Lower leg skin (tissue), 4 donors: ENCODE measurements at regions not wholly inside any gene's neighbourhood (a gene's known extent, or its start where the extent isn't known, plus 50 kb on each side); places are given as distances from the start of the nearest gene placed in this dataset.

Experiments used
- DNase-seq, 2 donors: peaks; one replicate each; pipeline ENCODE4 v3.0.0-alpha.2; 2019; ENCODE audit warnings: low spot score in 2 of 2
- H3K4me3 ChIP-seq: fragments of 200-600 bp; sonication (generic); 2 replicates; pipeline ENCODE4 v1.5.1; 2017; ENCODE audit warnings: mild to moderate bottlenecking, low read depth; ENCODE audit not compliant: poor library complexity, severe bottlenecking
- POLR2A ChIP-seq, 2 donors: fragments of 450-650 bp; IDR thresholded peaks; one replicate each; pipeline ENCODE4 v1.6.1; 2016 to 2017; ENCODE audit warnings: antibody characterized with exemption in 2 of 2, mild to moderate bottlenecking in 1 of 2, moderate library complexity in 1 of 2
- WGBS, 2 donors: methylation state at CpG; one replicate each; pipeline ENCODE4 v1.1.5; 2018; 5-methylcytosine and 5-hydroxymethylcytosine counted together
- intact Hi-C: fragments of 100-400 bp; cut with DNase I; formaldehyde crosslinking; loops from one replicate; pipeline ENCODE4 v1.15.0; 2023; ENCODE audit warnings: low total_unique reads
- TF ChIP-seq, protein P1 (sequence below), 3 donors: fragments of 450-650 bp; IDR thresholded peaks; one replicate each; pipeline ENCODE4 v1.5.1; 2016; ENCODE audit warnings: antibody characterized with exemption in 3 of 3, mild to moderate bottlenecking in 3 of 3, moderate library complexity in 2 of 3

- H3K4me3 ChIP-seq, result no peak overlapping the region
- intact Hi-C loops, result no loop called here
- 60 to 78% methylated on average over 6 of the region's 6 CpGs for WGBS, 2 donors
- TF ChIP-seq, protein P1, sequence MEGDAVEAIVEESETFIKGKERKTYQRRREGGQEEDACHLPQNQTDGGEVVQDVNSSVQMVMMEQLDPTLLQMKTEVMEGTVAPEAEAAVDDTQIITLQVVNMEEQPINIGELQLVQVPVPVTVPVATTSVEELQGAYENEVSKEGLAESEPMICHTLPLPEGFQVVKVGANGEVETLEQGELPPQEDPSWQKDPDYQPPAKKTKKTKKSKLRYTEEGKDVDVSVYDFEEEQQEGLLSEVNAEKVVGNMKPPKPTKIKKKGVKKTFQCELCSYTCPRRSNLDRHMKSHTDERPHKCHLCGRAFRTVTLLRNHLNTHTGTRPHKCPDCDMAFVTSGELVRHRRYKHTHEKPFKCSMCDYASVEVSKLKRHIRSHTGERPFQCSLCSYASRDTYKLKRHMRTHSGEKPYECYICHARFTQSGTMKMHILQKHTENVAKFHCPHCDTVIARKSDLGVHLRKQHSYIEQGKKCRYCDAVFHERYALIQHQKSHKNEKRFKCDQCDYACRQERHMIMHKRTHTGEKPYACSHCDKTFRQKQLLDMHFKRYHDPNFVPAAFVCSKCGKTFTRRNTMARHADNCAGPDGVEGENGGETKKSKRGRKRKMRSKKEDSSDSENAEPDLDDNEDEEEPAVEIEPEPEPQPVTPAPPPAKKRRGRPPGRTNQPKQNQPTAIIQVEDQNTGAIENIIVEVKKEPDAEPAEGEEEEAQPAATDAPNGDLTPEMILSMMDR (IDR thresholded peaks at IDR 0.05), result no peak
- no peak for TF ChIP-seq POLR2A (IDR thresholded peaks at IDR 0.05)
- no peak for DNase-seq
Measured at GRCh38 chr15:62457100-62457499, 292.0 kb upstream of the C2CD4B start.

- TF ChIP-seq, protein P1 (IDR thresholded peaks at IDR 0.05), result no peak
- no peak for TF ChIP-seq POLR2A (IDR thresholded peaks at IDR 0.05)
- WGBS, 2 donors, result 86 to 88% methylated on average over 6 of the region's 6 CpGs
- intact Hi-C loops, result no loop called here
Measured at GRCh38 chr15:62459875-62460274, 294.8 kb upstream of the C2CD4B start.

GRCh38 chr15:62462268-62462667 lies 297.2 kb upstream of the C2CD4B start:
- intact Hi-C loops, result no loop called here
- DNase-seq, result no peak
- TF ChIP-seq, protein P1 (IDR thresholded peaks at IDR 0.05), result no peak
- TF ChIP-seq POLR2A (IDR thresholded peaks at IDR 0.05), result no peak
- no peak overlapping the region for H3K4me3 ChIP-seq
- WGBS, 2 donors, result 37 to 53% methylated on average over 1 of the region's 1 CpG

More at GRCh38 chr15:62459875-62460274, 294.8 kb upstream of the C2CD4B start:
- no peak overlapping the region for H3K4me3 ChIP-seq
- DNase-seq, result no peak

GRCh38 chr15:62462721-62463120 lies 297.6 kb upstream of the C2CD4B start:
- no peak for TF ChIP-seq POLR2A (IDR thresholded peaks at IDR 0.05)
- TF ChIP-seq, protein P1 (IDR thresholded peaks at IDR 0.05), result no peak
- no peak overlapping the region for H3K4me3 ChIP-seq
- intact Hi-C loops, result no loop called here
- WGBS, 2 donors, result 71 to 73% methylated on average over 7 of the region's 7 CpGs
- no peak for DNase-seq

- intact Hi-C loops, result no loop called here
- no peak overlapping the region for H3K4me3 ChIP-seq
- DNase-seq, result no peak
- TF ChIP-seq, protein P1 (IDR thresholded peaks at IDR 0.05), result no peak
- TF ChIP-seq POLR2A (IDR thresholded peaks at IDR 0.05), result no peak
- WGBS, 2 donors, result 27% methylated on average over 5 of the region's 5 CpGs
Measured at GRCh38 chr15:62464705-62465104, 299.6 kb upstream of the C2CD4B start.

DNA sequence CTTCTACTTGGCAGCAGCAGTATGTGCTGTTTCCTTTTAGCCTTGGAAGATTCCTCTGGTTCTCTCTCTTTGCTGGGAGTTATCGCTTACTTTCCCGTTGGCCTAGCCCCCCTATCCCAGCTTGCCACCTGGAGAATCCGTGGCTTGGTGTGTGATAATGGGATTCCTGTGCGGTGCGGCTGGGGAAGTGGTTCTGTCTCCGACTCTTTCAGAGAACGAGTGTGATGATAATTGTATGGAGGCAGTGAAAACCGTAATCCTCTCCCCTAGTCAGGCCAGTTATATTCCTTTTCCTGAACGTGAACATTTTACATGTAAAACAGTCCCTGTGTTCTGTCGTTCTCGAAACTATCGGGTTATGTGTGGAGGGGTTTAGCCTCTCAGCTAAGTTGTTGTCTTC lies 300.1 kb upstream of the C2CD4B start:
- no peak for DNase-seq
- no peak overlapping the region for H3K4me3 ChIP-seq
- no peak for TF ChIP-seq POLR2A (IDR thresholded peaks at IDR 0.05)
- TF ChIP-seq, protein P1 (IDR thresholded peaks at IDR 0.05), result no peak
- 52 to 57% methylated on average over 12 of the region's 12 CpGs for WGBS, 2 donors
- intact Hi-C loops, result no loop called here
